A549 (cell line): ENCODE measurements at regions not wholly inside any gene's neighbourhood (a gene's known extent, or its start where the extent isn't known, plus 50 kb on each side); places are given as distances from the start of the nearest gene placed in this dataset.
A peak's percentile ranks its signal among the peaks of the same experiment; 100 is the strongest.

Experiments
- ATAC-seq, 2 experiments: fragments of 200-7000 bp in 1 of 2; fragments of >200 bp in 1 of 2; cut with Nextera tagmentation in 1 of 2; cut with Tn5 transposase in 1 of 2; 3 replicates each; pipeline versions ENCODE4 v1.8.0 to v1.9.1; 2018 to 2020; ENCODE audit warnings: mild to moderate bottlenecking in 1 of 2, moderate library complexity in 1 of 2
- CTCF ChIA-PET: fragments of 300-600 bp; sonication (Branson Sonifier 250); formaldehyde crosslinking; extraction: SDS; loops from one replicate; lab custom pipeline; 2021; ENCODE audit warnings: antibody characterized with exemption, inconsistent platforms; lab: Yijun Ruan, JAX
- POLR2A ChIA-PET: fragments of 350-600 bp; formaldehyde crosslinking; extraction: SDS; loops from one replicate; lab custom pipeline; 2021; ENCODE audit warnings: antibody characterized with exemption, inconsistent platforms; lab: Yijun Ruan, JAX
- DNase-seq, 2 experiments: peaks; one replicate each; pipeline versions ENCODE4 v3.0.0 to v3.0.0-alpha.2; 2011 to 2016; ENCODE audit warnings: low read depth in 1 of 2, low spot score in 1 of 2
- FAIRE-seq: peaks from 2 replicates; lab custom pipeline; 2011; peaks lifted over from hg19 to GRCh38; lab: Jason Lieb, UNC
- H3K27ac ChIP-seq, 2 experiments: fragments of >200 bp; sonication (Bioruptor Twin); formaldehyde crosslinking; 3 replicates each; pipeline ENCODE4 v1.5.1; 2016 to 2017
- H3K4me1 ChIP-seq: fragments of >200 bp; sonication (Bioruptor Twin); formaldehyde crosslinking; 3 replicates; pipeline ENCODE4 v1.6.1; 2016
- H3K4me2 ChIP-seq: fragments of >200 bp; sonication (Bioruptor Twin); formaldehyde crosslinking; 3 replicates; pipeline ENCODE4 v1.6.1; 2016
- H3K4me3 ChIP-seq: fragments of >200 bp; sonication (Bioruptor Twin); formaldehyde crosslinking; 3 replicates; pipeline ENCODE4 v1.5.1; 2016
- H3K9me3 ChIP-seq: fragments of >200 bp; sonication (Bioruptor Twin); formaldehyde crosslinking; 3 replicates; pipeline ENCODE4 v1.6.1; 2016
- CBX2 ChIP-seq: fragments of 200-600 bp; sonication (generic); IDR thresholded peaks from 2 replicates; pipeline ENCODE4 v1.6.1; 2016; ENCODE audit warnings: low read depth, mild to moderate bottlenecking, borderline replicate concordance
- CEBPB ChIP-seq, 2 experiments: fragments of >200 bp in 1 of 2; sonication (Bioruptor Twin) in 1 of 2; formaldehyde crosslinking in 1 of 2; IDR thresholded peaks; 2 replicates each; pipeline ENCODE4 v1.6.1; 2012 to 2016
- EHF ChIP-seq: fragments of 250-450 bp; sonication (Bioruptor Pico); IDR thresholded peaks from 2 replicates; pipeline ENCODE4 v1.5.0; 2020; ENCODE audit warnings: mild to moderate bottlenecking
- EP300 ChIP-seq, 2 experiments: fragments of >200 bp; sonication (Bioruptor Twin); formaldehyde crosslinking; IDR thresholded peaks; 2 replicates in 1 of 2; 3 replicates in 1 of 2; pipeline ENCODE4 v1.6.1; 2016 to 2017
- FOXS1 ChIP-seq: fragments of 250-450 bp; sonication (Bioruptor Pico); IDR thresholded peaks from 2 replicates; pipeline ENCODE4 v1.5.0; 2020; ENCODE audit warnings: mild to moderate bottlenecking, moderate library complexity
- HES2 ChIP-seq: fragments of >200 bp; sonication (Bioruptor Twin); formaldehyde crosslinking; IDR thresholded peaks from 2 replicates; pipeline ENCODE4 v1.6.1; 2016
- HOXA7 ChIP-seq: fragments of 250-450 bp; sonication (Bioruptor Pico); IDR thresholded peaks from 2 replicates; pipeline ENCODE4 v1.5.0; 2020; ENCODE audit warnings: mild to moderate bottlenecking, moderate library complexity
- JUN ChIP-seq, 2 experiments: fragments of >200 bp; sonication (Bioruptor Twin); formaldehyde crosslinking; IDR thresholded peaks; 2 replicates in 1 of 2; 3 replicates in 1 of 2; pipeline ENCODE4 v1.6.1; 2016 to 2017
- NR3C1 ChIP-seq: fragments of >200 bp; sonication (Bioruptor Twin); formaldehyde crosslinking; IDR thresholded peaks from 3 replicates; pipeline ENCODE4 v1.6.1; 2017
- PBX3 ChIP-seq: IDR thresholded peaks from 2 replicates; pipeline ENCODE4 v1.6.1; 2012
- POLR2AphosphoS2 ChIP-seq: conservative IDR thresholded peaks from 2 replicates; pipeline ENCODE4 v1.6.1; 2012; ENCODE audit warnings: low read length, improper control_type of control experiment, inconsistent platforms
- RFX5 ChIP-seq: fragments of 450-650 bp; IDR thresholded peaks from 2 replicates; pipeline ENCODE4 v1.7.1; 2014; ENCODE audit warnings: antibody characterized with exemption, mild to moderate bottlenecking, moderate library complexity
- SMC3 ChIP-seq: fragments of >200 bp; sonication (Bioruptor Twin); formaldehyde crosslinking; IDR thresholded peaks from 3 replicates; pipeline ENCODE4 v1.6.1; 2018; ENCODE audit warnings: inconsistent platforms
- SREBF2 ChIP-seq: fragments of 450-650 bp; IDR thresholded peaks from 2 replicates; pipeline ENCODE4 v1.6.1; 2014; ENCODE audit warnings: mild to moderate bottlenecking, moderate library complexity
- TFCP2L1 ChIP-seq: fragments of 250-450 bp; sonication (Bioruptor Pico); IDR thresholded peaks from 2 replicates; pipeline ENCODE4 v1.5.0; 2021; ENCODE audit warnings: mild to moderate bottlenecking
- WGBS: methylation state at CpG from one replicate; pipeline ENCODE4 v1.1.6; 2017; ENCODE audit errors: missing lambda C conversion rate; 5-methylcytosine and 5-hydroxymethylcytosine counted together
- TF ChIP-seq, protein P1 (sequence below): IDR thresholded peaks from 2 replicates; pipeline ENCODE4 v1.6.1; 2012; ENCODE audit warnings: low read depth, borderline replicate concordance
- TF ChIP-seq, protein P2 (sequence below): fragments of 150-350 bp; IDR thresholded peaks from 2 replicates; pipeline ENCODE4 v1.6.1; 2014; ENCODE audit warnings: low read depth, mild to moderate bottlenecking, low read length

DNA sequence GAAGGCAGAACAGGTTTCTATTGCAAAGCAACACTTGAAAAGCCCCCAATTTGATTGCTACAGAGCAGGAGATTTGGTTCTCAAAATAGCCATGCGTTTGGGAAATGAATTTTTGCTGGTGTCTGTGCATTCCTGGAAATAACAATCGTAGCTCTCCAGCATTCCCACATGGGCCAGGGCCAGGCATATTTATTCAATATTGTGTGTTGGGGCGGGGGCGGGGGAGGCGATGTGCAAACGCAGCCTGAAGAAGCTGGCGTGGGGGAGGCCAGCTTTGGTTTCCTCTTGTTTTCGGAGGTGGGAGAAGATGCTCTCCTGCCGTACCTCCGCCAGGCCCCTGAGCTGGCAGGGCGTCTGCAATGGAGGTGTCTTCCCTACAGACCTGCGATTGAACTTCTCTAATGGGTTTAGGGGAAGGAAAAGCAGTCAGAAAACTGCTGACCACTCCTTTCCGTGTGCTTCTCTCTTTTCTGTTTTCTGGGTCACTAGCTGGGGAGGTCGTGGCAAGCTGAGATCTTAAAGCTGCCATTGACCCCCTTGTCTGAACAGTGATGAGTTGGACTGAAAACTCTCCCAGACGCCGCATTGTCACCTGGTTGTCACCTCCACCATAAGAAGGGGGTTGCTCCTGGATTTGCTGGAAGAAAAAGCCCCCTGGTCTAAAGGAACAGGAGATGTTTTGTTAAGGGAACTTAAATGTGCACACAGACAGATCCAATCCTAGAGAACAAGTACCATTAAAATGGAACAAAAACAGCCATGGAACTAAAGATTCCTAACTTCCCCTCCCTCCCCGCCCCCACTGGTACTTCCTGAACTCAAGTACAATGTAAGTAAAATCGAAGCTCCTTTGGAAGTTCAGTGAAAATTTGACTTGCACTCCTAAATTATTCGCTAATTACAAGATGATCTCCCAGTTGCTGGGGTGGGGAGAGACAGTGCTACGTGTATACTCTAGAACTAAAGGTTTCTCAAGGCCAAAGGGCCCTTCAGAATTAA, 56.4 kb upstream of the HABP2 start (continued):
- no peak for TF ChIP-seq HES2
- TF ChIP-seq PBX3 = no peak
- TF ChIP-seq RFX5 = no peak
- TF ChIP-seq SMC3 = no peak
- no peak for TF ChIP-seq FOXS1 (CRISPR knock-in tag)
- TF ChIP-seq, protein P1, sequence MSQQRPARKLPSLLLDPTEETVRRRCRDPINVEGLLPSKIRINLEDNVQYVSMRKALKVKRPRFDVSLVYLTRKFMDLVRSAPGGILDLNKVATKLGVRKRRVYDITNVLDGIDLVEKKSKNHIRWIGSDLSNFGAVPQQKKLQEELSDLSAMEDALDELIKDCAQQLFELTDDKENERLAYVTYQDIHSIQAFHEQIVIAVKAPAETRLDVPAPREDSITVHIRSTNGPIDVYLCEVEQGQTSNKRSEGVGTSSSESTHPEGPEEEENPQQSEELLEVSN = no peak
- TF ChIP-seq, all 56 proteins: peak for 0

GRCh38 chr10:113497198-113497597, 55.7 kb upstream of the HABP2 start:
- FAIRE-seq = no peak
- Histone ChIP-seq H3K4me1 (no peaks in the 10 kb centered on the region), H3K27ac (no peak overlapping the region), H3K4me2 (no peak overlapping the region), H3K9me3 (no peaks in the 10 kb centered on the region), H3K4me3 (no peak overlapping the region)
- ChIA-PET CTCF (no interaction called here), POLR2A (no interaction called here)
- no peak for DNase-seq
- no peak for ATAC-seq
- WGBS = 49% methylated on average over 7 of the region's 8 CpGs
- TF ChIP-seq POLR2AphosphoS2 (no peak), EHF (CRISPR knock-in tag) (no peak), HOXA7 (CRISPR knock-in tag) (no peak), JUN (IDR thresholded peaks at IDR 0.05) (no peak)
- TF ChIP-seq, protein P1 = no peak
- TF ChIP-seq, protein P2, sequence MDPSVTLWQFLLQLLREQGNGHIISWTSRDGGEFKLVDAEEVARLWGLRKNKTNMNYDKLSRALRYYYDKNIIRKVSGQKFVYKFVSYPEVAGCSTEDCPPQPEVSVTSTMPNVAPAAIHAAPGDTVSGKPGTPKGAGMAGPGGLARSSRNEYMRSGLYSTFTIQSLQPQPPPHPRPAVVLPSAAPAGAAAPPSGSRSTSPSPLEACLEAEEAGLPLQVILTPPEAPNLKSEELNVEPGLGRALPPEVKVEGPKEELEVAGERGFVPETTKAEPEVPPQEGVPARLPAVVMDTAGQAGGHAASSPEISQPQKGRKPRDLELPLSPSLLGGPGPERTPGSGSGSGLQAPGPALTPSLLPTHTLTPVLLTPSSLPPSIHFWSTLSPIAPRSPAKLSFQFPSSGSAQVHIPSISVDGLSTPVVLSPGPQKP = no peak

GRCh38 chr10:113498997-113499396, 53.9 kb upstream of the HABP2 start:
- Histone ChIP-seq H3K9me3 (0 out of 3 replicates have a peak, but pooled peaks cover 4% of the 10 kb centered on the region), H3K27ac (no peak overlapping the region), H3K4me2 (no peak overlapping the region), H3K4me1 (no peaks in the 10 kb centered on the region), H3K4me3 (no peak overlapping the region)
- CTCF ChIA-PET = interaction anchor here (0.8 to 1.3 kb wide), 2 partner anchors 22 kb away, joined by 4 read pairs; no protein-coding TSS in a partner anchor
- TF ChIP-seq CEBPB (IDR thresholded peaks at IDR 0.05) = 0 out of 4 replicates have a peak, but pooled peaks of 1 of the 2 experiments have one; percentile 14
- no peak for TF ChIP-seq TFCP2L1 (CRISPR knock-in tag)
- no peak for TF ChIP-seq SREBF2
- no peak for TF ChIP-seq CBX2
- TF ChIP-seq EP300 (IDR thresholded peaks at IDR 0.05) = no peak
- no peak for TF ChIP-seq NR3C1
- 24% methylated on average over 4 of the region's 4 CpGs for WGBS
- FAIRE-seq (no peak), DNase-seq (no peak), ATAC-seq (no peak)
- POLR2A ChIA-PET = no interaction called here
